ENCODE measurements at regions not wholly inside any gene's neighbourhood (a gene's known extent, or its start where the extent isn't known, plus 50 kb on each side); places are given as distances from the start of the nearest gene placed in this dataset.

DNA sequence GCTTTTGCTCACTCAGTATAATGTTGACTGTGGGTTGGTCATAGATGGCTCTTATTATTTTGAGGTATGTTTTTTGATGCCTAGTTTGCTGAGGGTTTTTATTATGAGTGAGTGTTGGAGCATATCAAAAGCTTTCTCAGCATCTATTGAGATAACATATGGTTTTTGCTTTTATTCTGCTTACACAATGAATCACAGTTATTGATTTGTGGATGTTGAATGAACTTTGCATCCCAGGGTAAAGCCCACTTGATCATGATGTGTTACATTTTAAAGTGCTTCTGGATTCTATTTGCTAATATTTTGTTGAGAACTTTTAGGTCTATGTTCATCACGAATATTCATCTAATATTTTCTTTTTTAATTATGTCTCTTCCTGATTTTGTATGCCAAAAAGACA, 1260.3 kb downstream of the TMEM121 start:
- TF ChIP-seq EZH2 (IDR thresholded peaks at IDR 0.05; ENCODE audit: borderline replicate concordance, low read depth, low read length, severe bottlenecking) (no peak), POLR2A (IDR thresholded peaks at IDR 0.05; ENCODE audit: low read depth, low read length) (no peak), POLR2AphosphoS5 (IDR thresholded peaks at IDR 0.05; ENCODE audit: insufficient read depth, low read depth, low read length) (no peak), JUN (IDR thresholded peaks at IDR 0.05; ENCODE audit: borderline replicate concordance, insufficient read depth, insufficient read length, low read depth) (no peak), FOS (IDR thresholded peaks at IDR 0.05; ENCODE audit: borderline replicate concordance, insufficient read depth, low read length) (no peak)
- TF ChIP-seq, protein P1, sequence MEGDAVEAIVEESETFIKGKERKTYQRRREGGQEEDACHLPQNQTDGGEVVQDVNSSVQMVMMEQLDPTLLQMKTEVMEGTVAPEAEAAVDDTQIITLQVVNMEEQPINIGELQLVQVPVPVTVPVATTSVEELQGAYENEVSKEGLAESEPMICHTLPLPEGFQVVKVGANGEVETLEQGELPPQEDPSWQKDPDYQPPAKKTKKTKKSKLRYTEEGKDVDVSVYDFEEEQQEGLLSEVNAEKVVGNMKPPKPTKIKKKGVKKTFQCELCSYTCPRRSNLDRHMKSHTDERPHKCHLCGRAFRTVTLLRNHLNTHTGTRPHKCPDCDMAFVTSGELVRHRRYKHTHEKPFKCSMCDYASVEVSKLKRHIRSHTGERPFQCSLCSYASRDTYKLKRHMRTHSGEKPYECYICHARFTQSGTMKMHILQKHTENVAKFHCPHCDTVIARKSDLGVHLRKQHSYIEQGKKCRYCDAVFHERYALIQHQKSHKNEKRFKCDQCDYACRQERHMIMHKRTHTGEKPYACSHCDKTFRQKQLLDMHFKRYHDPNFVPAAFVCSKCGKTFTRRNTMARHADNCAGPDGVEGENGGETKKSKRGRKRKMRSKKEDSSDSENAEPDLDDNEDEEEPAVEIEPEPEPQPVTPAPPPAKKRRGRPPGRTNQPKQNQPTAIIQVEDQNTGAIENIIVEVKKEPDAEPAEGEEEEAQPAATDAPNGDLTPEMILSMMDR (IDR thresholded peaks at IDR 0.05; ENCODE audit: extremely low read depth in 1 of 2, insufficient read depth in 1 of 2, low read depth in 1 of 2, low read length in 2 of 2), result no peak
- TF ChIP-seq, protein P2, sequence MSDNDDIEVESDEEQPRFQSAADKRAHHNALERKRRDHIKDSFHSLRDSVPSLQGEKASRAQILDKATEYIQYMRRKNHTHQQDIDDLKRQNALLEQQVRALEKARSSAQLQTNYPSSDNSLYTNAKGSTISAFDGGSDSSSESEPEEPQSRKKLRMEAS (IDR thresholded peaks at IDR 0.05; ENCODE audit: insufficient read depth, insufficient read length), result no peak

Measured in endothelial cell of umbilical vein (primary cell).